PC-9 (cell line): ENCODE measurements at regions not wholly inside any gene's neighbourhood (a gene's known extent, or its start where the extent isn't known, plus 50 kb on each side); places are given as distances from the start of the nearest gene placed in this dataset. TPM values are rescaled to one million over a fixed set of nuclear protein-coding genes. Genes with fewer than 3 reads are reported as not detected.

ENCODE experiments used
- BruUV-seq: library from RNA; stranded (reverse); fragments of 400-500 nt; replicated peaks from 2 replicates; lab custom pipeline; 2021; lab: Mats Ljungman, UMichigan
- CTCF ChIA-PET: fragments of 300-600 bp; sonication (Branson Sonifier 250); formaldehyde crosslinking; loops from one replicate; lab custom pipeline; 2022; ENCODE audit warnings: antibody characterized with exemption; lab: Charles Lee
- POLR2A ChIA-PET: fragments of 300-600 bp; sonication (Branson Sonifier 250); formaldehyde crosslinking; loops from one replicate; lab custom pipeline; 2022; ENCODE audit warnings: antibody characterized with exemption; ENCODE audit not compliant: unreplicated experiment; lab: Charles Lee
- DNase-seq, 2 experiments: peaks; one replicate each; pipeline versions ENCODE4 v3.0.0 to v3.0.0-alpha.2; 2015 to 2022; ENCODE audit warnings: mixed read lengths in 1 of 2
- H2AFZ ChIP-seq: fragments of 200-600 bp; sonication (generic); 2 replicates; pipeline ENCODE4 v1.8.1; 2017; ENCODE audit warnings: antibody characterized with exemption
- H3F3A ChIP-seq: fragments of 200-600 bp; sonication (generic); 2 replicates; pipeline ENCODE4 v1.8.1; 2017; ENCODE audit warnings: antibody characterized with exemption, mild to moderate bottlenecking, low read depth; ENCODE audit not compliant: insufficient read depth
- H3K27ac ChIP-seq: fragments of 200-600 bp; sonication (generic); 2 replicates; pipeline ENCODE4 v1.6.1; 2016; ENCODE audit warnings: mixed run types
- H3K27me3 ChIP-seq: fragments of 200-600 bp; sonication (generic); 2 replicates; pipeline ENCODE4 v1.6.1; 2016; ENCODE audit warnings: low read depth, mixed run types; ENCODE audit not compliant: insufficient read depth
- H3K36me3 ChIP-seq: fragments of 200-600 bp; sonication (generic); 2 replicates; pipeline ENCODE4 v1.6.1; 2016; ENCODE audit warnings: low read depth, mixed run types
- H3K4me1 ChIP-seq: fragments of 200-600 bp; sonication (generic); replicated peaks from 2 replicates; pipeline ENCODE4 v1.6.1; 2016; ENCODE audit warnings: mixed run types; ENCODE audit not compliant: insufficient read depth
- H3K4me2 ChIP-seq: fragments of 200-600 bp; sonication (generic); 2 replicates; pipeline ENCODE4 v1.6.1; 2017; ENCODE audit warnings: mixed run types
- H3K4me3 ChIP-seq: fragments of 200-600 bp; sonication (generic); 2 replicates; pipeline ENCODE4 v1.6.1; 2016; ENCODE audit warnings: mixed run types
- H3K79me2 ChIP-seq: fragments of 200-600 bp; sonication (generic); 2 replicates; pipeline ENCODE4 v1.6.1; 2017; ENCODE audit warnings: low read depth, mixed run types
- H3K9me2 ChIP-seq: fragments of 200-600 bp; sonication (generic); 2 replicates; pipeline ENCODE4 v1.8.1; 2017; ENCODE audit warnings: mild to moderate bottlenecking; ENCODE audit not compliant: insufficient read depth
- H3K9me3 ChIP-seq: fragments of 200-600 bp; sonication (generic); 2 replicates; pipeline ENCODE4 v1.8.1; 2016; ENCODE audit warnings: low read depth; ENCODE audit not compliant: insufficient read depth
- H4K20me1 ChIP-seq: fragments of 200-600 bp; sonication (generic); 2 replicates; pipeline ENCODE4 v1.8.1; 2017; ENCODE audit not compliant: insufficient read depth
- CTCF ChIP-seq: fragments of 200-600 bp; sonication (generic); conservative IDR thresholded peaks from 2 replicates; pipeline ENCODE4 v1.6.1; 2017; ENCODE audit warnings: mixed run types, antibody characterized with exemption, mild to moderate bottlenecking, moderate library complexity
- EZH2 ChIP-seq: fragments of 200-600 bp; sonication (generic); IDR thresholded peaks from 2 replicates; pipeline ENCODE4 v1.8.0; 2017; ENCODE audit warnings: antibody characterized with exemption, low read depth
- intact Hi-C: fragments of 100-400 bp; cut with micrococcal nuclease; formaldehyde crosslinking; loops from one replicate; pipeline ENCODE4 v1.10.0; 2022; ENCODE audit not compliant: unreplicated experiment
- microRNA-seq: library from miRNA; unstranded; fragments of <30 nt; microRNA quantifications from one replicate; pipeline ENCODE4 v1.2.0, GENCODE V29; 2021; ENCODE audit warnings: borderline number of aligned reads, borderline replicate concordance

- no peak overlapping the region for H3K4me3 ChIP-seq
- no peak for DNase-seq
- H4K20me1 ChIP-seq, result no peaks in the 10 kb centered on the region
- H3K4me1 ChIP-seq, result no peaks in the 10 kb centered on the region
- H3K27me3 ChIP-seq, result no peaks in the 10 kb centered on the region
- POLR2A ChIA-PET, result no interaction called here
- no peak overlapping the region for H3K4me2 ChIP-seq
- TF ChIP-seq CTCF (no peak), EZH2 (no peak)
- intact Hi-C loops, result no loop called here
- CTCF ChIA-PET, result no interaction called here
- H3K9me2 ChIP-seq, result no peaks in the 10 kb centered on the region
- no peaks in the 10 kb centered on the region for H3K36me3 ChIP-seq
- no peaks in the 10 kb centered on the region for H3K9me3 ChIP-seq
- no peaks in the 10 kb centered on the region for H3F3A ChIP-seq
- no TSS peak for BruUV-seq
- H2AFZ ChIP-seq, result no peak overlapping the region
- H3K79me2 ChIP-seq, result no peaks in the 10 kb centered on the region
- H3K27ac ChIP-seq, result no peak overlapping the region
Measured at GRCh38 chr6:155509743-155510475, 54.3 kb upstream of the NOX3 start.

GRCh38 chr6:155505608-155505989, 50.0 kb upstream of the NOX3 start:
- no peak for TF ChIP-seq CTCF
- H3K27me3 ChIP-seq, result no peaks in the 10 kb centered on the region
- no TSS peak for BruUV-seq
- no peak overlapping the region for H3K4me2 ChIP-seq
- H4K20me1 ChIP-seq, result no peaks in the 10 kb centered on the region
- H3K79me2 ChIP-seq, result no peaks in the 10 kb centered on the region
- CTCF ChIA-PET, result no interaction called here
- no peak overlapping the region for H2AFZ ChIP-seq
- intact Hi-C loops, result no loop called here
- H3K27ac ChIP-seq, result no peak overlapping the region
- H3K4me3 ChIP-seq, result no peak overlapping the region
- POLR2A ChIA-PET, result no interaction called here
- no peaks in the 10 kb centered on the region for H3K9me2 ChIP-seq
- no peaks in the 10 kb centered on the region for H3F3A ChIP-seq
- no peaks in the 10 kb centered on the region for H3K9me3 ChIP-seq
- no peak for DNase-seq
- no peaks in the 10 kb centered on the region for H3K4me1 ChIP-seq
- no peaks in the 10 kb centered on the region for H3K36me3 ChIP-seq

Small RNA genes lying in the stretch of these regions (microRNA-seq; reads per million reads assigned to microRNA genes)
- not detected for gene MIR1202
